Stimulated activated CD4-positive, alpha-beta T cell treated with anti-CD3 and anti-CD28 coated beads, Interleukin-12 subunit alpha, Interleukin-12 subunit beta, amount 100 ng/mL, for 4 hours (primary cell): ENCODE measurements at regions not wholly inside any gene's neighbourhood (a gene's known extent, or its start where the extent isn't known, plus 50 kb on each side); places are given as distances from the start of the nearest gene placed in this dataset.
"Not testable (repeated sequence)": the region's sequence is repeated elsewhere in the genome, so short reads cannot be mapped to it uniquely, and the experiment has no call there.

ENCODE experiments used
- DNase-seq: peaks from one replicate; pipeline ENCODE4 v3.0.0-alpha.2; 2020

GRCh38 chrX:3881898-3882552 lies 168.6 kb upstream of the PRKX start:
- not testable (repeated sequence) for DNase-seq

GRCh38 chrX:3881255-3881895 lies 167.9 kb upstream of the PRKX start:
- DNase-seq, result not testable (repeated sequence)

- not testable (repeated sequence) for DNase-seq
Observed at GRCh38 chrX:3876393-3876792, 162.9 kb upstream of the PRKX start.

- DNase-seq, result not testable (repeated sequence)
Observed at GRCh38 chrX:3875638-3876037, 162.2 kb upstream of the PRKX start.

- DNase-seq, result not testable (repeated sequence)
Observed at GRCh38 chrX:3872226-3872879, 158.9 kb upstream of the PRKX start.

- DNase-seq, result not testable (repeated sequence)
Observed at GRCh38 chrX:3867067-3867831, 153.8 kb upstream of the PRKX start.

- DNase-seq, result not testable (repeated sequence)
Observed at GRCh38 chrX:3858332-3858731, 144.9 kb upstream of the PRKX start.

- not testable (repeated sequence) for DNase-seq
Observed at GRCh38 chrX:3843522-3844145, 130.2 kb upstream of the PRKX start.

- peak; percentile 1 for DNase-seq
Observed at GRCh38 chrX:3842822-3843521, 129.5 kb upstream of the PRKX start.

- not testable (repeated sequence) for DNase-seq
Observed at GRCh38 chrX:3838754-3839153, 125.3 kb upstream of the PRKX start.

GRCh38 chrX:3837958-3838643 lies 124.7 kb upstream of the PRKX start:
- DNase-seq, result not testable (repeated sequence)

- DNase-seq, result not testable (repeated sequence)
Observed at GRCh38 chrX:3837211-3837610, 123.8 kb upstream of the PRKX start.

- not testable (repeated sequence) for DNase-seq
Observed at GRCh38 chrX:3833761-3834542, 120.5 kb upstream of the PRKX start.

GRCh38 chrX:3830020-3830419 lies 116.6 kb upstream of the PRKX start:
- DNase-seq, result not testable (repeated sequence)

GRCh38 chrX:3829041-3829531 lies 115.6 kb upstream of the PRKX start:
- DNase-seq, result not testable (repeated sequence)

GRCh38 chrX:3828378-3829040 lies 115.1 kb upstream of the PRKX start:
- not testable (repeated sequence) for DNase-seq

- not testable (repeated sequence) for DNase-seq
Observed at GRCh38 chrX:3824008-3824407, 110.6 kb upstream of the PRKX start.

- no peak for DNase-seq
Observed at GRCh38 chrX:3820167-3820566, 106.7 kb upstream of the PRKX start.

- DNase-seq, result not testable (repeated sequence)
Observed at GRCh38 chrX:3817480-3817879, 104.0 kb upstream of the PRKX start.
